SKM-1 (cell line): ENCODE measurements at regions not wholly inside any gene's neighbourhood (a gene's known extent, or its start where the extent isn't known, plus 50 kb on each side); places are given as distances from the start of the nearest gene placed in this dataset.
"Not testable (repeated sequence)": the region's sequence is repeated elsewhere in the genome, so short reads cannot be mapped to it uniquely, and the experiment has no call there.

Source experiments
- DNase-seq: peaks from one replicate; lab custom pipeline; 2025; ENCODE audit not compliant: unreplicated experiment; lab: John Stamatoyannopoulos, UW

DNA sequence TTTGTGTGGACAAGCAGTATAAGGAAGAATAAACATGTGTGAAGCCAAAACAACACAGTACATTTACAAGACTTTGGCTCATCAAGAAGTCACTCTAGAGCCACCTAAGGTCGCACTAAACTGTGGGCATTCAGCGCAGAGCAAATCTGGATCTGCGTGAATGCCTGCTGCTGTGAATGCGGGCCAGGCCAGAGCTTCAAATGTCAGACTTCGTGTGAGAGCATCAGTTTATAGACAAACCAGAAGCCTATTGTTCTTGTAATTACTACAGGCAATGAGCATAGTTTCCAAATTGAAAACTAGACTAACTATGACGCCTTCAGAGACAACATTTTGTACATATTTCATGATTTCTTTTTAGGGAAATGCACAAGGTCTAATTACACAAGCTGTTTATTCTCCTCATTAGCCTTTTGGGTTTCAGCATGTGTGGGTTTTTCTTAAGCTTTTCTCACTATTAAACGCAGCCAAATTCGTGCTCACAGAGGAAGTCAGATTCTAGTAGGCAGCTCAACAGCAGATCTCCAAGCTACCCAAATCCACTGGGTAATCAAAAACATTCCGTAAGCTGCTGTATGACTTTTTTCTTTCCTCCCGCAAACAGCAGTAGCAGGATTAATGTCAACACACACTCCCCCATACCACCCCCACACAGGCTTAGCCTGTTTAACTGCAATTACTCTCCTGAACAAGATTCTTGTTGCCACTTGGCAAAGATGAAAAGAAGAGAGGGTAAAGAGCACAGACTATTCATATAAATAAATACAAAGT is 84.5 kb upstream of the SETMAR start:
- DNase-seq, result no peak

DNA sequence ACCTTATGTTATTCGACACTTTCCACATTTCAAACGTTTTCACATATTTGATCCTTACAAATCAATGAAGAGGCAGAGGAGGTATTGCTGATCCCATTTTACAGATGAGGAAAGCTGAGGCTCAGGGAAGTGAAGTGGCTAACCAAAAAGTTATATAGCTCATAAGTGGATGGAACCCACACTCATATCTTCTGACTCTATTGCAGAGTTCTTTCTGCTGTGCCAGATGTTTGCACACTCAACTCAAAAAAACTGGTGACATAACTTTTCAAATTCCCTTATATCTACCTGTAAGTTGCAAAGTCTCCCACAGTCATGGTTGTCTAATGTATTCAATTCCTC is 84.0 kb upstream of the SETMAR start:
- no peak for DNase-seq

DNA sequence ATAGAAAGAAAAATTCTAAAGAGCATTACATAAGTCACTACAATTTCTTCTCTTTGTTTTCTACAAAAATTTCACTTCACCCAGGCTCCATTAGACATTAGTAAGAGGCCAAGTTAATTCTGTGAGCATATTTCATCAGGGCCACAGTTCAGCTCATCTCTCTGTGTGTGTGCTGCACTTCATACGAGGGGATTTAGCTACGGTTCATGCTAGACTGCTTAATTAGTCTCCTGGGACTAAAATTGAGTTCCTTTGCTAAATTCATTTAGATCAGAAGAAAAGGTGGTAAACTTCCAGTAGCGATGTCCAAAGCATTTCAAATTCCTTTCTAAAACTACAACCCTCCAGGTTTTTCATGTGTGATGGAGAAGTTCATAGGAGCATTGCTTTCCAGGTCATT is 83.1 kb upstream of the SETMAR start:
- no peak for DNase-seq

DNA sequence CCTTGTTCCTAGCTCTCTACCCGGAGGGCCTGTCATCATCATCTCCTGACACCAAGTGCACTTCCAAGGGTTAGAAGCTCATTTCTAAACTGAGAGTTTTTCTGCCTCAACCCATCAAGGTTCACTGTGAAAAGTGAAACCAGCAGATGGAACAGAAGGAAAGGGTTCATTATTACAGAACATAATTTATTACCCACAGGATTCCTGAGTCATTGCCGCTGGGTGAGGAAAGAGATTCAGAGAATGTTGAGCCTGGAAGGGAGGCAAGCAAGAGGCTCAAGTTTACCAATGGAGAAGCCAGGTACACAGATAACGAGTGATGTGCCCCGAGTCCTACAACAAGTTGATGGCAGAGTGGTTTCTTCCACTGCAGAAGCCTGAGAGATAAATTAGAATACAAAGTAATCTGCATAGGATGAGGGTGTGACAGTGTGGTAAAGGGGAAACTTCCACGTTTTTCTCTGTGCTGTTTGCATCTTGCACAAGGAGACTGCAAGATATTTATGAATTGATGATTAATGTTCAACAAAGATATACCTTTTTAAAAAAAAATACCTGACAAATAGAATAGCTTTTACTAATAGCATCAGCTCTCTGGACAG is 80.5 kb upstream of the SETMAR start:
- no peak for DNase-seq

DNA sequence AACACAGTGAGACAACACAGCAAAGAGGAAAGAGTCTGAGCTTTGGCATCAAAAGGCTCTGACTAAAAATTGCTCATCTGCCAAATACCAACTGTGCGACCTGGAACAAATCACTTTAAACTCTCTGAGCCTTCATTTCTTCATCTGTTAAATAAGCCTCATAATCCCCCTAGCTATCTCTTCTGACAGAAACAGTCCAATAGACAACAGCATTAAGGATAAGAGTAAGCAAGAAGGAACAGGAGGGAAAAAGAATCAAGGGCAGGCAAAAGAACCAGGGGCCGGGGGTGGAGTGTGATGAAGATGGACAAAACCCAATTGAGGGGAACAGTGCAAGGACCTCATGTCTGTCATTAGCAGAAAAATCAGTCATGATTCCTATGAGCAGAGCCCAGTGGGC is 79.4 kb upstream of the SETMAR start:
- DNase-seq, result no peak

DNA sequence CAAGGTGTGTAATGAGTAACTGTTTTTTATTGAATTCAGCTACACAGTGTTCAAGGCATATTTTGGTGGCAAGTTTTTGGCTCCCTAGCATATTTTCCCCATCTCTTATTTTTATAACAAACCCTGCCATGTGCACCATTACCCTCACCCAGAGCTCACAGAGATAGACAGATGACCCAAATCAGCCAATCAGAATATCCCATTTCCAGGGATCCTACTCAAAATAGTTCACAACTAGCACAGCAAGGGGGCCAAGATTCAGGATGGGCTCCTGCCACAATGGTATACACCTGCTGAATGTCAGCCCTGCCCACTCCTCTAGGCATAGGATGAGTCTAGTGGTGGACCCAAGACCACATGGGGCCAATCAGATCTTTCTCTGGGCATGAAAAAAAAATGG is 78.8 kb upstream of the SETMAR start:
- DNase-seq, result no peak

DNA sequence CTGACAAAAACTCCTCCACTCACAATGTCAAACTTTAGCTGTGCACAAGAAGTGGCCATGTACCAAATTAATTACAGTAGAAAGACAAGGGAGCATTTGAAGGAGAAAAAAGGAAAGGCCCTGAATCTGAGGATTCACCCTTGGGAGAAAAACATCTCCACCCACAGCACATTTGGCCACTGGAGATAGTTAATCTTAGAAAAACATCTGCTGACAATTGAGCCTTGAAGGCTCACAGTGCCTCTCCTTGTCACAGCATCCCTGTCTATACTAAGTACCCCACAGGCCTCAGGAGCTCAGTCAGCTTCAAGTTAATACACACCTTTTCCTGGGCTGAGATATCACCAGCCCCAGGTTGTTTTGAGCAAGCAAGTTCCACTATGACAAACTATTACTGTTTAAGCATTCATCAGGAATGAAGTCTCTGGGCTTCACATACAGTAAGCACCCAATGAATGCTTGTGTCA is 78.1 kb upstream of the SETMAR start:
- no peak for DNase-seq

DNA sequence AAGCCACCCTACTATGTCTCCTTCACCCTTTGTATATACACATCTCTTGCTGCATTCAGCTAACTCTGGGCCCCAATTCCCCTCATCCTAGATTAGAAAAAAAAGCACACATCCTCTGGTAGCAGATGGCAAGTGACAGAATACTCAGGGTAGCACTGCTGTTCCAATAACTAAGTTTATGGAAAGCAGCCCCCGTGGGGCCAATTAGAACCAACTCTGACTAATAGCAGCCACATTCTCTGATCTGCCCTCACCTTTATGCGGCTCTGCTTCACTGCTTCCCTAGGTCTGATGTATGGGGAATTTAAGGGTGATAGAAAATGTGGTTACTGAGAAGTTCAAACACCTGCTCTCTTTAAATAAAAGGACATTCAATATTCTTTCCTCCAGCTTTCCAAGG is 74.9 kb upstream of the SETMAR start:
- DNase-seq, result no peak

DNA sequence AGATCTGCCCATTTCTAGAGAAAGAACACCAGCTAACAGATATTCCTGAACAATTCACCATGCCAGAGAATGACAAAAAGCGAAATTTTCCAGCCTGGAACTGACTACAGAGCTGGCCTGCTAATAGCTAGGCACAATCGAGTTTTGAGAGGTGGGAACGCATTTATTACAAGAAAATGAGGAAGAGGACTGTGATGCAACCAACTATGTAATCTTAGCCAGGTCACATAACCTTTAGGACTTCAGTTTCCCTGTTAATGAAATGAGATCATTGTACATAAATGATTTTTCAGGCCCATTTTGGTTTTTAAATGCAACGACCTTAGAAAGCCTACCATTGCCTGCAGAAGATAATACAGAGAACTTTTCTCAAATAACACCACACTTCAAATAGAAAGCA is 72.1 kb upstream of the SETMAR start:
- DNase-seq, result no peak

DNA sequence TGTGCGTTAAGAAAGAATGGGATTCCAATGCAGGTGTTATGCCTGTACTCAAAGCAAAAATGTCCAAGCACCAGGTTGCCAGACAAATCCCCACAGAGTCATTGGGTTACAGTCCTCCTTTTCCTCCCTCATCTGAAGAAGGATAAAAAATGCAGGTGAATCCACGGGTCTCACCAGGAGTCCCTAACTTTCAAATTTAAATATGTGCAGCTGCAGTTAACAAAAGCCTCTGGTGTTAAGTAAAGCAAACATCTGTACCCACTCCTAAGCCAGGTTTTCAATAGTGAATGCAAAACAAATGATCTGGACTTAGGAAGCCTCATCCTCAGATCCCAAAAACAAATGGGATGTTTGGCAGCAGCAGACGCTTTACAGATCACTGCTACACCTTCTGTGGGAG is 70.4 kb upstream of the SETMAR start:
- no peak for DNase-seq

DNA sequence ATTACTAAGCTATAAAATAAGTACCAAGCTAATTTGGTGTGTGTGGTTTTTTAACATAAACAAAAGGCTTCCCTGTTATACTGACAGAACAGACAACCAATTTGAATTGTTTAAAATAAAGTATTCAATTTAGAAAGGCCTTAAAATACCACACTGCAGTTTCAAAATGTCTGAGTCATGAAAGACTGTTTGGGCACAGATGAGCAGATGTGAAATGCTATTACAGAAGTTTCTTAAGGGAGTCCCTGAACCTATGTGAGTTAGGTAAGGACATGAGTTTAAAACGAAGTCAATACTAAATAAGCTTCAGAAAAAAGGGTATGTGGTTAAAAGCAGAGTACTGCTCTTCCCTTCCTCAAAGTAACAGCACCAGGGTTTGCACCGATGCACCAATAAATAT is 69.7 kb upstream of the SETMAR start:
- no peak for DNase-seq

DNA sequence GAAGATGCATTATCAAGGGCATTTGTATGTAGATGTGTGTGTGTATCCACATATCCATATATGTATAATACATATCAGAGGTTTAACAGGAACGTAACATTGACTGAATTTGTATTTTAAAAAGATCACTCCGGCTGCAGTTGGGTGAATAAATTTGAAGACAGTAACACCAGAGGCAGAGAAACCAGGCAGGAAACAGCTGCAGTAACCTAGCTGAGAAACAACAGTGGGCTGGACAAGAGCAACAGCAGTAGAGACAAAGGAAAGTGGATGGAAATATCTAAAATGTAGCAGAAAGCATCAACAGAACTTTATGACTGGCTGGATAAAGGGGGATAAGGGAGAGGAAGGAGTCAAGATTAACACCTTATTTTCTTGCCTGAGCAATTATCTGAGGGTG is 68.3 kb upstream of the SETMAR start:
- DNase-seq, result no peak

DNA sequence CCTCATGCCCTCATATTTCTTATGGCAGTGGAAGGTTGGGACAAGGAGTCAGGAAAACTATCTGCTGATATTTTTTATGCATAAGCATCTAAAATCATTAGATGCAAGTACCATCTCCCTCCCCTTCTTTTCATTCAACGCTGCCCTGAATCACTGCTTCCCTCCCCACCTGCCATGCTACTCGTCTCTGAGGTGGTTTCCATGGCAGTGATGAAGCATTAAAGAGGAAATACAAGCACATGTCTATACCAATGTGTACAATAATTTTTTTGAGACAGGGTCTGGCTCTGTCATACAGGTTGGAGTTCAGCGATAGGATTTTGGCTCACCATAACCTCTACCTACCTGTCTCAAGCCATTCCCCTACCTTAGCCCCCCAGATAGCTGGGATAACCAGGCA is 67.5 kb upstream of the SETMAR start:
- no peak for DNase-seq

DNA sequence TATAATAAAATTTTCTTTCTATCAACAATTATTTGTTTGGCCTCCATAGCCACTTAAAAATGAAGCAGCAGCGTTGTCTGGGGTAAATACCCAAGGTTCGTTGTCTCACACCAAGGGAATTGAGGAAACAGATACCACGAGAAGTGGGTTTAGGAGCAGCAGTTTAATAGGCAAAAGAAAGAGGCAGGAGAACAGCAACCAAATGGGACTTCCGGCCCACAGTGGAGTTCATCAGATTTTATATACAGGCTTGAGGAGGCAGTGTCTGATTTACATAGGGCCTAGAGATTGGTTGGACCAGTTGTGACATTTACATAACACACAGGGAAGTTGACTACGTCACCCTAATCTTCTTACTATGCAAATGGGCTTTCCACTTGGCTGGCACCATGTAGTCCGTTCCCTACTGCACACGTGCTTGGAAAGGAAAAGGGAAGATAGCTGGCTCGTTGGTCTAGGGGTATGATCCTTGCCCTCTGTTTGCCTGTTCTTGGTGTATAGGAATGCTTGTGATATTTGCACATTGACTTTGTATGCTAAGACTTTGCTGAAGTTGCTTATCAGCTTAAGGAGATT is 61.5 kb upstream of the SETMAR start:
- no peak for DNase-seq

DNA sequence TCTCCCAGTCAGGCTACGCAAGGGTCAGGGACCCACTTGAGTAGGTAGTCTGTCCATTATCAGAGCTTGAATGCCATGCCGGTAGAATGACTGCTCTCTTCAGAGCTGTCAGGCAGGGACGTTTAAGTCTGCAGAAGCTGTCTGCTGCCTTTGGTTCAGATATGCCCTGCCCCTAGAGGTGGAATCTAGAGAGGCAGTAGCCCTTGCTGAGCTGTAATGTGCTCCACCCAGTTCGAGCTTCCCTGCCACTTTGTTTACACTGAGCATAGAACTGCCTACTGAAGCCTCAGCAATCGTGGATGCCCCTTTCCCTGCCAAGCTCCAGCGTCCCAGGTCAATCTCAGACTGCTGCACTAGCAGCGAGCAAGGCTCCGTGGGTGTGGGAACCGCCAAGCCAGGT is 57.5 kb upstream of the SETMAR start:
- no peak for DNase-seq

DNA sequence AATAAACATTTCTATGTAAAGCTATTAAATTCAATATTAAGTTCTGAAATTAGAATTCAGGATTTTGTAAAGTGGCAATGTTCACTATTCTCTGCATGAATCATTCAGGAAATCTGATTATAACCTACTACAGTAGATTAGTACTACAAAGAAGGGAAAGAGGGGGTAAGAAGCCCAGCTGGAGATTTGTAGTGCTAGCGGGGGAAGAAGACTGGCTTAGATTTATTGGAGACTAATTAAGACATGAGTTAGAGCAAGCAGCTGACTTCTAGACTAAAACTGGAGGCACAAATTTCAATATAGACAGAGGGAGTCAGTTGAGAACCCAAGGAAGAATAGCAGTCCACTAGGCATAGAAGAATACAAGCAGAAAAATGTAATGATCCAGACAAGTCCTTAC is 55.8 kb upstream of the SETMAR start:
- DNase-seq, result no peak

DNA sequence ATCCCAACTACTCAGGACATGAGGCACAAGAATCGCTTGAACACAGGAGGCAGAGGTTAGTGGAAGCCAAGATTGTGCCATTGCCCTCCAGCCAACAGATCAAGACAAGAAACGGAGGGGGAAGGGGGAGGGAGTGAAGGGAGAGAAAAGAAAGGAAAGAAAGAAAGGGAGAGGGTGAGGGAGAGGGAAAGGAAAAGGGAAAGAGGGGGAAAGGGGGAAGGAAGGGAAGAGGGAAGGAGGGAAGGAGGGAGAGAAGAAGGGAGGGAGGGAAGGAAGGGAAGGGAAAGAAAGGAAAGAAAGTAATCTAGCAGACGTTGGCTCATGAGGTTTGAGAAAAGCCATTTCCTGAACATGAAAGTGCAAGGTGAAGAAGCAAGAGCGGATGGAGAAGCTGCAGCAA is 53.1 kb upstream of the SETMAR start:
- no peak for DNase-seq

DNA sequence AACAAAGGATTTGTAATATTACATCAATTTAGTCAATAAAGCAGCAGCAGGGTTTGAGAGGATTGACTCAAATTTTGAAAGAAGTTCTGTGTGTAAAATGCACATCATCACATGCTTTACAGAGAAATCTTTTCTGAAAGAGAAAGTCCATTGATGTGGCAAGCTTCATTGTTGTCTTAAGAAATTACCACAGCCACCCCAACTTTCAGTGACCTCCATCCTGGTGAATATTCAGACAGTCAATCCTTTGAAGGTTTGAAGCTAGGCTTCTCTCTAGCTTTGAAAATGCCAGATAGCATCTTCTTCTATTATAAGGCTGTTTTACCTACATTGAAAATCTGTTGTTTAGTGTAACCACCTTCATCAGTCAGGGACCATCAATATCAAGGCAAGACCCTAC is 51.8 kb upstream of the SETMAR start:
- no peak for DNase-seq

DNA sequence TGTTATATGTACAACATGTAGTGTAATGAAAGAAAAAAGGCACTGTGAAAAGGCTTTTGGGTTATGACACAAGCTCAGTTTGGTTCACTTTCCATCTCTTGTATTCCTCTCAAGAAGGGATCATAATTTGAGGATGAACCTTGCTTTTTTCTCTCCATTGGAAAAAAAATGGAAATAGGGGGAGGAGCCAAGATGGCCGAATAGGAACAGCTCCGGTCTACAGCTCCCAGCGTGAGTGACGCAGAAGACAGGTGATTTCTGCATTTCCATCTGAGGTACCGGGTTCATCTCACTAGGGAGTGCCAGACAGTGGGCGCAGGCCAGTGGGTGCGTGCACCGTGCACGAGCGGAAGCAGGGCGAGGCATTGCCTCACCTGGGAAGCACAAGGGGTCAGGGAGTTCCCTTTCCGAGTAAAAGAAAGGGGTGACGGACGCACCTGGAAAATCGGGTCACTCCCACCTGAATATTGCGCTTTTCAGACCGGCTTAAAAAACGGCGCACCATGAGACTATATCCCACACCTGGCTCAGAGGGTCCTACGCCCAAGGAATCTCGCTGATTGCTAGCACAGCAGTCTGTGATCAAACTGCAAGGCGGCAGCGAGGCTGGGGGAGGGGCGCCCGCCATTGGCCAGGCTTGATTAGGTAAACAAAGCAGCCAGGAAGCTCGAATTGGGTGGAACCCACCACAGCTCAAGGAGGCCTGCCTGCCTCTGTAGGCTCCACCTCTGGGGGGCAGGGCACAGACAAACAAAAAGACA is 49.9 kb upstream of the SETMAR start:
- not testable (repeated sequence) for DNase-seq
